ENCODE measurements at regions not wholly inside any gene's neighbourhood (a gene's known extent, or its start where the extent isn't known, plus 50 kb on each side); places are given as distances from the start of the nearest gene placed in this dataset.

DNA sequence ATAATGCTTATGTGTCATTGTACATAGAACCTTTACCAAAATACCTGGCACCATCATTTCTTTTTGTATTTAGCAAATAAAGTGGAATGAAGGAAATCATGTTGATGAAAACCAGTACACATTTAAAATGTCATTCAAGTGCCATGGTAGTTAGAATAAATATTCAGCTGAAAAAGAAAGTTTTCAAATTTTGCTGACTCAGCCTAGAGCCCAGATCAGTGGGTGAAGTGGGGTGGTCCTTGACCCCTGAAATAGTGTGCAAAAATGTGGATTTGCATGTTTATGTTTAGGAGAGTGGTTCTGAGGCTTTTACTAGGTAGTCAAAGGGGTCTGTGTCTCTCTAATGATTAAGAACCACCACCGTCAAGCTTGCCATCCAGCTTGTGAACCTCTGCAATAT lies 418.7 kb downstream of the ETNK1 start:
- TF ChIP-seq, protein P1, sequence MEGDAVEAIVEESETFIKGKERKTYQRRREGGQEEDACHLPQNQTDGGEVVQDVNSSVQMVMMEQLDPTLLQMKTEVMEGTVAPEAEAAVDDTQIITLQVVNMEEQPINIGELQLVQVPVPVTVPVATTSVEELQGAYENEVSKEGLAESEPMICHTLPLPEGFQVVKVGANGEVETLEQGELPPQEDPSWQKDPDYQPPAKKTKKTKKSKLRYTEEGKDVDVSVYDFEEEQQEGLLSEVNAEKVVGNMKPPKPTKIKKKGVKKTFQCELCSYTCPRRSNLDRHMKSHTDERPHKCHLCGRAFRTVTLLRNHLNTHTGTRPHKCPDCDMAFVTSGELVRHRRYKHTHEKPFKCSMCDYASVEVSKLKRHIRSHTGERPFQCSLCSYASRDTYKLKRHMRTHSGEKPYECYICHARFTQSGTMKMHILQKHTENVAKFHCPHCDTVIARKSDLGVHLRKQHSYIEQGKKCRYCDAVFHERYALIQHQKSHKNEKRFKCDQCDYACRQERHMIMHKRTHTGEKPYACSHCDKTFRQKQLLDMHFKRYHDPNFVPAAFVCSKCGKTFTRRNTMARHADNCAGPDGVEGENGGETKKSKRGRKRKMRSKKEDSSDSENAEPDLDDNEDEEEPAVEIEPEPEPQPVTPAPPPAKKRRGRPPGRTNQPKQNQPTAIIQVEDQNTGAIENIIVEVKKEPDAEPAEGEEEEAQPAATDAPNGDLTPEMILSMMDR (conservative IDR thresholded peaks at IDR 0.05) = no peak
- no peak for TF ChIP-seq ZFX (IDR thresholded peaks at IDR 0.05)

All from C4-2B (cell line).